Fibroblast of lung (primary cell): ENCODE measurements at regions not wholly inside any gene's neighbourhood (a gene's known extent, or its start where the extent isn't known, plus 50 kb on each side); places are given as distances from the start of the nearest gene placed in this dataset.

Experiments
- EZH2 ChIP-seq: IDR thresholded peaks from 2 replicates; pipeline ENCODE4 v1.5.1; 2012; ENCODE audit warnings: low read length, control low read depth, mild to moderate bottlenecking; ENCODE audit errors: missing control alignments
- TF ChIP-seq, protein P1 (sequence below), 2 donors: IDR thresholded peaks in 1 of 2; conservative IDR thresholded peaks in 1 of 2; 1 replicate in 1 of 2; 2 replicates in 1 of 2; pipeline ENCODE4 v1.5.1; 2011 to 2012; ENCODE audit warnings: low read length in 2 of 2, control low read depth in 1 of 2, inconsistent platforms in 1 of 2, low read depth in 1 of 2, mild to moderate bottlenecking in 1 of 2

GRCh38 chr1:233828480-233828879, 76.0 kb upstream of the SLC35F3 start:
- TF ChIP-seq, protein P1, sequence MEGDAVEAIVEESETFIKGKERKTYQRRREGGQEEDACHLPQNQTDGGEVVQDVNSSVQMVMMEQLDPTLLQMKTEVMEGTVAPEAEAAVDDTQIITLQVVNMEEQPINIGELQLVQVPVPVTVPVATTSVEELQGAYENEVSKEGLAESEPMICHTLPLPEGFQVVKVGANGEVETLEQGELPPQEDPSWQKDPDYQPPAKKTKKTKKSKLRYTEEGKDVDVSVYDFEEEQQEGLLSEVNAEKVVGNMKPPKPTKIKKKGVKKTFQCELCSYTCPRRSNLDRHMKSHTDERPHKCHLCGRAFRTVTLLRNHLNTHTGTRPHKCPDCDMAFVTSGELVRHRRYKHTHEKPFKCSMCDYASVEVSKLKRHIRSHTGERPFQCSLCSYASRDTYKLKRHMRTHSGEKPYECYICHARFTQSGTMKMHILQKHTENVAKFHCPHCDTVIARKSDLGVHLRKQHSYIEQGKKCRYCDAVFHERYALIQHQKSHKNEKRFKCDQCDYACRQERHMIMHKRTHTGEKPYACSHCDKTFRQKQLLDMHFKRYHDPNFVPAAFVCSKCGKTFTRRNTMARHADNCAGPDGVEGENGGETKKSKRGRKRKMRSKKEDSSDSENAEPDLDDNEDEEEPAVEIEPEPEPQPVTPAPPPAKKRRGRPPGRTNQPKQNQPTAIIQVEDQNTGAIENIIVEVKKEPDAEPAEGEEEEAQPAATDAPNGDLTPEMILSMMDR (conservative IDR thresholded peaks at IDR 0.05 in 1 of 2, IDR thresholded peaks at IDR 0.05 in 1 of 2; ENCODE audit: low read depth in 1 of 2, low read length in 2 of 2) = no peak
- no peak for TF ChIP-seq EZH2
